ENCODE measurements at regions not wholly inside any gene's neighbourhood (a gene's known extent, or its start where the extent isn't known, plus 50 kb on each side); places are given as distances from the start of the nearest gene placed in this dataset.

DNA sequence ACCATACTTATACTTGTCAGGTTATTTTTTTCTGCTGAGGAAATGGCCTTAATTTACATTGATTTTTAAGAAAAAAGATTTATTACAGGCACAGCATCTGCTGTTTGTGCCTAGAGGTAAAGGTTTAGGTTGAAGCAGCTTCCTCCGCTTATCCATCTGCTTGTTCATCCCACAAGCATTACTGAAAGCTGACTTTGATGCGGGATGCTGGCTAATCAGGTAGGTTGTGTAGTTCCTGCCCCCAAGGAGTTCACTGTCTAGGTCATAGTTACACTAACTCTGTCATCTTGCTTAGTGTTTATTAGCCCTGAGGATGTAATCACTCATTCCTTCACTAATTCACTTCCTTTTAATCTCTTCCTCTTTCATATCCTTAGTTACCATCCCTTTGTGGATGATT lies 377.7 kb upstream of the KAZN start:
- no peak for DNase-seq

- no peak for DNase-seq
These were observed 376.4 kb upstream of the KAZN start for GRCh38 chr1:14222086-14222485.

DNA sequence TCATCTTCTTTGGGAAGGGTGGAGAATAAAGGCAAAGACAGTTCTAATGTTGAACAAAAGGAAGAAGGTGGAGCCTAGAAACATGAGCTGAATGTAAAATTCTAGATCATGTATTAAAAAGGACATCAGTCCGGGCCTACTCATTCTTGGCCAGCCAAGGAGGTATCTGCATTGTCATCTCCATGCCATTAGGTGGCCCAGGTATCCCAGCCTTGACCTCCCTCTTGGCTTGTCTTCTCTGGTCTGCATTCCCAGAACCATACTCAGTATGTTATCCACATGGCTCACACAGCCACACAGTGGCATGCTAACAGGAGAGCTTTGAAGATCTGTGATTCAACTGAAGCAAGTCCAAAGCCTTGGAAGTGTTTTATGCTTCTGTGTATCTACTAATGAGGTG lies 369.8 kb upstream of the KAZN start:
- DNase-seq: no peak

GRCh38 chr1:14233510-14233909 lies 365.0 kb upstream of the KAZN start:
- no peak for DNase-seq

GRCh38 chr1:14236097-14236496 lies 362.4 kb upstream of the KAZN start:
- no peak for DNase-seq

GRCh38 chr1:14238472-14239307 lies 359.8 kb upstream of the KAZN start:
- no peak for DNase-seq

DNA sequence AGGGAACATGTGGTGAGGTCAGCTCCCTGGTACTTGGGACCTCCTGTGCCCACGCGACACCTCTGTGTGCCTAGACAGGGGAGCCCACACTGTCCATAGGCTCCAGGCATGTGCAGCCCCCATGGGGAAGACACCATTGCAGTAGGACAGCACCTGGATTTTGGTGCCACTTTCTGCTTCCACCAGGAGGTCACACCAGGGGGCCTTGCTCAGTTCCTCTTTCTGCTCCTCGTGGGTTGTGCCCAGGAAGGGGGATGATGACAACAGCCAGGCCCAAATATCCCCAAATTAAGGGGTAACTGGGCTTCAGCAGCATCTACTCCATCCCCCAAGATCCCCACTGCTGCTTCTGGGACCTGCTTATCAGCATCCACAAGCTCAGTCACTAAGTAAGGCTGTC lies 358.2 kb upstream of the KAZN start:
- no peak for DNase-seq

DNA sequence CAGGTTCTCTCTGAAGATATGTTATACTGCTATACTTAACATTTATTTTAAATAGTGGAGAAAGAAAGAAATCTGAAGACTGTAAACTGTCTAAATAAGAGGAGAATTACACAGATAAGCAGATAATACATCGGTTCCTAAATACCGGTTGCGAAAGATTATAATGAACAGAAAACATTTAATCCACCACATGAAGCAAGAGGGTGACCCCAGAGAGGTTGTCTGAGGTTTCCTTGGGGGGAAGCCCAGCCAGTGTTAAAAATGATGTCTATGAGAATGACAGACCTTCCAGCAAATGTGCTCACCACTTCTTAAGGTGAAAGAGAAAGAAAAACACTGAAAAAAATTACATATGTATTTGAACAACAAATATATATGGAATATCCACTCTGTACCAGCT lies 356.4 kb upstream of the KAZN start:
- no peak for DNase-seq

GRCh38 chr1:14242870-14243269 lies 355.6 kb upstream of the KAZN start:
- no peak for DNase-seq

GRCh38 chr1:14245954-14246353 lies 352.5 kb upstream of the KAZN start:
- DNase-seq: no peak

- no peak for DNase-seq
These were observed 352.0 kb upstream of the KAZN start for GRCh38 chr1:14246471-14246870.

- no peak for DNase-seq
These were observed 350.8 kb upstream of the KAZN start for GRCh38 chr1:14247666-14248065.

- no peak for DNase-seq
These were observed 346.6 kb upstream of the KAZN start for GRCh38 chr1:14251871-14252270.

DNA sequence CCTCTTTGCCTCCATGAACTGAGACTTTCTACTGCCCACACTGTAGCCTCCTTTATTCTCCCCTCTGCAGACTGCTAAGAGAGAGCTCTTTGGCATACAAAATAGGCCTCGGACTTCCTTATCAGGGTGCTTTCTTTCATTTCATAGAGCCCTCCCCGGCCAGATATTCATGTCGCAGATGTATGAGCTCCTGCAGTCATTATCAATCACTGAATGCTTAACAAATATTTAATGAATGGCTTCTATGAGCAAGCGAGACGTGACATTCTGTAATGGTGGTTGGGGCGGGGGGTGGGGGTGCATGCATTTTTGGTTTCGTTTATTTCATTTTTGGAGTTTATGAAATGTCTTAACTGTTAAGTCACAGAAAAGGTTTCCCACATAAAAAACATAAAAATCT lies 344.8 kb upstream of the KAZN start:
- DNase-seq: no peak

GRCh38 chr1:14254251-14254650 lies 344.2 kb upstream of the KAZN start:
- no peak for DNase-seq

- DNase-seq: no peak
These were observed 343.3 kb upstream of the KAZN start for GRCh38 chr1:14255233-14255632.

GRCh38 chr1:14255711-14256110 lies 342.8 kb upstream of the KAZN start:
- DNase-seq: no peak

DNA sequence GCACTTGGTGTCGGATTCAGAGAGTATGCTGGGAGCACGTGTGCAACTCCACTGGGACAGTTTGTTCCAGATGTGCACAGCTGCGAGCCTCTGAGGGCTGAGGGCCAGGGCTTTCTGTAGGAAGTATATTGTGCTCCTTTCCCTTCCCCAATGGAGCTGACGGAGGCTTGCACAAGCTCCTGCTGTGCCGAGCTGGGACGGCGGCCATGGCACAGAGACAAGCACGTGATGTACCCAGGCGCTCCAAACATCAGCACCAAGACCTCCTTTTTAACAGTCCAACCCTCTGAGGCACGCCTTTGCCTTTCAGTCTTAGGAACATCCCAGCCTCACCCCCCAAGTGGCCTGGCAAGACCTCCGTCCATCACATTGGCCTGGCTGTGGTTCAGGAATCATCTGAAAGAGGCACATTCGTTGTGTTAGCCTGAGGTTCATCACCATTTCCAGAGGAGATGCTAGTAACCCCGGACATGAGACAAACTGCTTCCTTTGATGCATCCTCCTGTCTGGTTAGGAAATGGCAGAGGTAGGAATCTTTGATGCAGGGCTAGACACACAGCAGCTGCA lies 339.2 kb upstream of the KAZN start:
- DNase-seq: no peak

DNA sequence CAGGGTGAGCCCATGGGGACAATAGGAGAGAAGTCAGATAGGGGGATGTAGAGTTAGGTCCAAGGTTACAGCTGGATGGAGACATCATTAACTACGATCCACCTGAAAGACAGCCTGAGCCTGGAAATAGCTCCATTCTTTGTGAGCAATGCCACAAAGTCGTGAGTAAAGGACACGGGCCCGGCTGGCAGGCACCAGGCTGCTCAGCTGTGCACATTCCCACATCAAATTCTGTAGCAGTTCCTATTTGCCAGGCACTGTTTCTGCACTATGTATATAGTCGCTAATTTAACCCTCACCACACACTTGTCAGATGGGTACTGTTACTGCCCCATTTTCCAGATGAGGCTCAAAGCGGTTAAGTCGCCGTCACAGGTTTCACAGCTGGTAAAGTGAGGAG lies 338.0 kb upstream of the KAZN start:
- no peak for DNase-seq

- DNase-seq: no peak
These were observed 337.1 kb upstream of the KAZN start for GRCh38 chr1:14261395-14261794.

GRCh38 chr1:14262637-14263036 lies 335.8 kb upstream of the KAZN start:
- no peak for DNase-seq

DNA sequence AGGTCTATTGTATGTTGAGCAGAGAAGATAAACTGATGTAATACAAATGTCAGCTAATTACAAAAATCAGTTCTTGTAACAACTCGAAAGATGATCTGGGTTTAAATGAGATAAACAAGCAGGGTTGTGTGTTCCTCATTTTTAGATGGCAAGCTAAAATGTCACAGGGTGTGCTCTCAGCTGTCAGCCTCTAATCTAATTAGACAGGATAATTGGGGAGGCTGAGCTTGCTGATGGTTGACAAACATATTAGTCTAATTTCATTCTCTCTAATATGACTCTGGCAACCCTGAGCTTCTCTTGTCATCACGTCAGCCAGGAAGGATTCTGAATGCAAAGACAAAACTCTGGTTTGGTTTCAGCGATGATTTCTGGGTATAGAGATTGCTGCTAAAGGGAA lies 335.3 kb upstream of the KAZN start:
- DNase-seq: peak; percentile 37

DNA sequence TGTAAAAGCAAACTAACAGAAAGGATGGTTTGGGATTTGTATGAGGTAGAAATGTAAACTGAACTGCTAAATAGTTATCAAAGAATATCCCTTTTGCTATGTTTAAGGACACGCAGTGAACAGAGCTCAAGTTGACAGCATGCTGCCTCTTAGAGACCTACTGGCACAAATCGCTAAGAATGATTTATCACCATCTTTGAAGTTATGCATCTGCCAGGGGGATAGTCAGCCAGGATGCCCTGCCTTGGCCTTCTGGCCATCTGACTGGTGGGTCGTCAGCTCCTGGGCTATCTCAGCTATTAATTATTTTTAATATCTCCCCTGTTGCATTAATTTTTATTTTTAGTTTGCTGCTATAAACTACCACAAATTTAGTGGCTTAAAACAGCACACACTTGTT lies 334.8 kb upstream of the KAZN start:
- peak; percentile 22 for DNase-seq

DNA sequence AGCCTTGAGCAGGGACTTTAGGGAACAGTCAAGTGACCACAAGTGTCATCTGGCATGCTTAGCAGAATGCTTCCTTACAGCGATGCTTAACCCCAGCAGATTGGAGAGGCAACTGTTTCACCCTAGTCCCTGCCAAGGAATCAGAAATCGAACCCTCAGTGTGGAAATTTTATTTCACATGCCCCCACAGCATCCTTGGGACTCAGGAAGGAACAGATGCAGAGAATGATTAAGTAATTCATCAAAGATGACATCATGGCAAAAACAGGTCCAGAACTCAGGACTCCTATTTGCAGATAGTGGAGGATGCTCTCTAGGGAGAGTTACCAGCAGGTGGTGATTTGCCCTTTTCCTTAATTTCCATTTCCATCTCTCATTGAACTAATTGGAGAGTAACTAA lies 333.0 kb upstream of the KAZN start:
- no peak for DNase-seq

DNA sequence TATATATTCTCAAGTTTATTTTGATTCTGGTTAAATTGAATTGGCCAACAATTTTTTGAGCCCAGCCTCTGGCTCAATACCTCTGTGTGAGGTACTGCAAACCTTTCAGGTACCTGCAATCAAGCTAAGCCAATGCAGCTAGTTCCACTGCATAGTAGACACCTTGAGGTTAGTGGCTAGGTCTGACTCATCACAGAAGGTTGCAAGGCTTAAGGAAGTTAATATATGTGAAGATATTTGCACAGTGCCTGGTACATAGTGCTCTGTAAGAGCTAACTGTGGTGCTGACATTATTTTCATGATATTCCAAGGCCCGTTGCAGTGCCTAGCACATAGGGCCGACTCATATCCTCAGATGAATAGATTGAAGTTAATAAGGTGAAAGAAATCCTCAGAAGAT lies 330.5 kb upstream of the KAZN start:
- DNase-seq: no peak
